Activated CD8-positive, alpha-beta memory T cell treated with anti-CD3 and anti-CD28 coated beads, Interleukin-2, amount 50 U/mL, for 1 hour (primary cell): ENCODE measurements at regions not wholly inside any gene's neighbourhood (a gene's known extent, or its start where the extent isn't known, plus 50 kb on each side); places are given as distances from the start of the nearest gene placed in this dataset.

Source experiments
- DNase-seq: peaks from one replicate; pipeline ENCODE4 v3.0.0-alpha.2; 2020; ENCODE audit errors: extremely low read depth

GRCh38 chr22:49547751-49548239 lies 279.9 kb downstream of the BRD1 start:
- no peak for DNase-seq

GRCh38 chr22:49546811-49547585 lies 280.7 kb downstream of the BRD1 start:
- DNase-seq = no peak

- no peak for DNase-seq
These were observed 282.1 kb downstream of the BRD1 start for GRCh38 chr22:49545606-49546005.

DNA sequence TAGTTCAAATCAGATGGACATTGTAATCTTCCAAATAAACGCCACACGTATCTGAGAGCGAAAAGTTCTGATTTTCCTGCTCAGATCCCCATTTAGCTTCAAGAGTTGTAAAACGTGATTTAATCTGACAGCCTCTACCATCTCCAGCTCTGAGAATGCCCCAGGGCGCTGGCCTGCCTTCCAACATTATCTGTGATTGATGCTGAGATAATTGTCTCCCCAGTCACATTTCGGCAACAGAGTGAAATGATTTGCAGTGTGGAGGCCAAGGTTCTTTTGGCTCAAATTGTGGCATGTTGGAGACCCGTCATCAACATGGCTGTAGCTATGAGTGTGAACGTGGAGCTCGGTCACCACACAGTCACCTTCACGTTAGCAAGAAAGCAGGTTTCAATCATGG lies 283.4 kb downstream of the BRD1 start:
- no peak for DNase-seq

DNA sequence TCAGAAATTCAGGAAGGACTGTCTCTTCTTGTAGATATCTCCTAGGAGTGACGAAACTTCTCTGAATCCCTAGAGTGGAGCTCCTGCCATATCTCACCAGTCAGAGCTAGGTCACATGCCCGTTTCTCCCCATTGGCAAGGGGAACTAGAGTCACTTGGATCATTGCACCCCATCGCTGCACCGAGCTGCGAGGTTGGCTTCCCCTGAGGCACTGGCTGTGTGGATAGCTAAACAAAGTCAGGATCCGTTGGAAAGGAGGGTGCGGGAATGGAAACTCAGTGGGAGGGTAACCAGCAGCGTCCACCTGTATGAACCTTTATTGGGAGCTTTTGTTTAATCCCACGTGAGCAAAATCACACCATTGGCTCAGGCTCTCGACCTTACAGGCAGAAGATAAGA lies 283.8 kb downstream of the BRD1 start:
- no peak for DNase-seq

- DNase-seq = no peak
These were observed 285.9 kb downstream of the BRD1 start for GRCh38 chr22:49541693-49542230.

- DNase-seq = no peak
These were observed 286.6 kb downstream of the BRD1 start for GRCh38 chr22:49540913-49541692.

DNA sequence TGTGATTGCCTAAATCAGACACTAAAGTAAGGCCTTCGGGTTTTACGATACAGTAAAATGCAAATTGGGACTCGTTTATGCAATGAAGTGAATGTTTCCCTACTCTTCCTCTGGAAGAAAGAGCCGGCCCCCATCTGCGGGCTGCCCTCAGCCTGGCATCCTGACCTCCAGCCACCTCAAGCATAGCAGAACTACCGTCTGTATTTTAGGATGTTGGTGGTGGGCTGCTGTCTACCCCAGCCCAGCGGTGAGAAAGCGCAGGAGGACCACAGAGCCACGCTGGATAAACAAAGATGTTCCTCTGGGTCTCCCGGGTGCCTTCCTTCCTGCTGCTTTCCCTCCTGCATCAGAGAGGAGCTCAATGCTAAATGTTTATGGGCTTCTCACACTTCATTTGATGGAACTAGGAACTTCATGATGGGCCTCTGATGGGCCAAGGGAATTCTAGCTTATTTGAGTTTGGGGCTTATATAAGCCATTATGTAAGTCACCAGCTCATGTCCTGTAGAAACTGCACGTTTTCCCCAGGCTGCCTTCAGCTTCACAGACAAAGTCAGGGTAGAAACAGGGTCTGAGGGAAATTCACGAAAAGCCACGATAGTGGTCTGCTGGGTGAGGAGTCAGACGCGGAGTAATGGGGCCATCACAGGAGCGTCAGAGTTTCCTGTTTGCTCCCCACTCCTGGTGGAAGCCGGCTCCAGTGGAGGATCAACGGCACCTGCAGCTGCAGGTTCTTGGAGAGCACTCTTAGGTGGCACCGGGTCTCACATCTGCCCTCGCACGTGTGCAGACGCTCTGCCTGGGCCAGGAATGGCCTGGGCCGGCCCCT lies 287.4 kb downstream of the BRD1 start:
- no peak for DNase-seq

DNA sequence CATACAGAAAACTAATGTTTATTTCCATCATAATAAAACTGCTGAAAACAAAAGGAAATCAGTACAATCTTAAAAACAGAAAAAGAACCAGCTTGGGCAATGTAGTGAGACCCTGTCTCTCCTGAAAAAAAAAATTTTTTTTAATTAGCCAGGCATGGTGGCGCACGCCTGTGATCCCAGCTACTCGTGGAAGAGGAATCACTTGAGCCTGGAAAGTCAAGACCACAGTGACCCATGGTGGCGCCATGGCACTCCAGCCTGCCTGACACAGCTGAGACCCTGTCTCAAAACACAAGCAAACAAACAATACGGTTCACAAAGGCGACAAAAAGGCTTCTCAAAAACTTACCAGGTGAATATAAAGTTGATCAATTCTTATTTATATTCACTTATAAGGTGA lies 289.7 kb downstream of the BRD1 start:
- no peak for DNase-seq

DNA sequence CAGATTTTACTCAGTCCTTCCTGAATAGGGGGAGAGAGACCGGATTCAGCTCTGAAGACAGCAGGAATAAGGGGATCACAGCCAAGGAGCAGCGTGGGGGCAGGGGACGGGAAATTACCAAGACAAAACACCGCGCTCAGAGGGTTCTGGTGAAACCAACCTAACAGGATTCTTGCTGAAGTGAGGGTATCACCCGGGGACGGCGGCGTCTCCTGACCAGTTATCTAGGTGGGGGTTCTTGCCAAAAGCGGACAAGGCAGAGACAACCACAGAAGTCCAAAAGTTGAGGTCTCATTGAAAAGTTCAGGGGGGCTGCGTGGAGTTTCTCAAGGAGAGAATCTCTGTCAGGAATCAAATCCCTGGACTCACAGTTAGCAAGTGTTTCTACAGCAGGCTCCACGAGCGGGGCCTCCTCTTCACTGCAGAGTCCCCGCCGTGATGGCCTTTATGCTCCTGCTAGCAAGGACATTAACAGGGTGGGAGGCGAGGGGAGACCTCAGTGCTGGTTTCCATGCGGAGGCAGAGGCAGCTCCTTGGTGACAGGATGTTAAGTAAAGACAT lies 291.0 kb downstream of the BRD1 start:
- DNase-seq = no peak

GRCh38 chr22:49535527-49536125 lies 292.0 kb downstream of the BRD1 start:
- no peak for DNase-seq

GRCh38 chr22:49535126-49535525 lies 292.5 kb downstream of the BRD1 start:
- DNase-seq = no peak

DNA sequence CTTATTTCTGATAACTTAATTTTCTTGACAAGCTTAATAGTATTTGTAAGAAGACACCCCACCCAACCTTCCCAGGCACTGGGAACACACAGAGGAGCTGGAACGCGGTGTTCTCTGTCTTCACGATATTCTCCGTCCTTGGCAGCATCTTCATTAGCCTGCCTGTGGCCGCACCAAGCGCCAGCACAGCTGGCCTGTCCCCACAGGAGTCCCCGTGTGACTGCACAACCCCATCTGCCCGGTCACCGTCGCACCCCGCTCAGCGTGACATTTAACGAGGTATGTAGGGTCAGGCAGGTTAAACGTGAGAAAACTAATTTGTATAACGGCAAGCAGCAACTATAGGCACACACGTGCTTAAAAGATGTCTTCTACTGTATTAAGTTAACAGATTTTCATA lies 293.3 kb downstream of the BRD1 start:
- DNase-seq = no peak

GRCh38 chr22:49533886-49534285 lies 293.8 kb downstream of the BRD1 start:
- DNase-seq = no peak

DNA sequence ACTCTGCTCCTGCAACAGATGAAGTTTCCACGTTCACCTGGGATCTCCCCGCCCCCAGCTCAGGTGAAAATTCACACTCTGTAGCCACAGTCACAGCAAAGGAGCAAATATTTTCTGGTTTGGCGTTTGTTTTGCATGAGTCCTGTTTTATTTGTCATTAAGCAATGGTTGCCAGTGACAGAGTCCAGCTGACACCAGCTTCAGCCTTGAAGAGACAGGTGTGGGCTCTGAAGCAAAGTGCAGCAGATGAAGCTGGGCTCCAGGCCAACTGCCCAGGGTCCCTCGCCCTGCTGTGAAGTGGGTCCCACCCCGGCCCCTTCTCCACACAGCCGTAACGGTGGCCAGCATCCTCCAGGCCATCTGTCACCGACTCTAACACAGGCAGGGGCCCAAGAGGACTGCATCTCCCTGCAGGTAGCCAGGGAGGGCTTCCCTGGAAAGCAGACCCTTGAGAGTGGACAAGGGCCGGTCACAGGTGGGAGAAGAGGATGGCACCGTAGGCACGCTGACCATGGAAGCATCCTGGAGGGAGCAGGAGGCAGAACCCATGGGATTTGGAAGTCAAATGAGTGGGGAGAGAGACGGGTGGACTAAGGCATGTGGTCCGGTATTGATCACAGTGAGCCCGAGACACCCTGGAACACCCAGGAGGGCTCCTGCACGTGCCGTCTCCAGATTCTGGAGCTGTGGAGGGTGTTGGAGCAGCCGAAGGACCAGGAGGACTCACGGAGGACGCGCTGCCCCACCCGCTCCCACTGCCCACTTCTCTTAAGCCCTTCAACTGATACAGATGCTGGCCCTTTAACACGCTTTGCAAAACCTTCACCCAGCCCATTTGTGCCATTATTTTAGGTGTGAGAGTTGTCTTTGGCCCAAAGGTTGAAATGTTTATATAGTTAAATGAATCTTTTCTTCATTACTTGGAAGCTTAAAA lies 294.5 kb downstream of the BRD1 start:
- no peak for DNase-seq

- no peak for DNase-seq
These were observed 296.3 kb downstream of the BRD1 start for GRCh38 chr22:49531368-49531791.

- no peak for DNase-seq
These were observed 296.9 kb downstream of the BRD1 start for GRCh38 chr22:49530671-49531367.

DNA sequence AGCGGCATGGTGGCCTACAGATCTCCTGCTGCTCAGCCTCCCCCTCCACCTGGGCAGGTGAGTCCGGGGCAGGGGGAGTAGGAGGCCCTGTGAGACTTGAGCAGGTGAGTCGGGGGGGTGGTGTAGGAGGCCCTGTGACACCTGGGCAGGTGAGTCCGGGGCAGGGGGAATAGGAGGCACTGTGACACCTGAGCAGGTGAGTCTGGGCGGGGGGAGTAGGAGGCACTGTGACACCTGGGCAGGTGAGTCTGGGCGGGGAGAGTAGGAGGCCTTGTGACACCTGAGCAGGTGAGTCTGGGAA lies 299.3 kb downstream of the BRD1 start:
- DNase-seq = no peak

DNA sequence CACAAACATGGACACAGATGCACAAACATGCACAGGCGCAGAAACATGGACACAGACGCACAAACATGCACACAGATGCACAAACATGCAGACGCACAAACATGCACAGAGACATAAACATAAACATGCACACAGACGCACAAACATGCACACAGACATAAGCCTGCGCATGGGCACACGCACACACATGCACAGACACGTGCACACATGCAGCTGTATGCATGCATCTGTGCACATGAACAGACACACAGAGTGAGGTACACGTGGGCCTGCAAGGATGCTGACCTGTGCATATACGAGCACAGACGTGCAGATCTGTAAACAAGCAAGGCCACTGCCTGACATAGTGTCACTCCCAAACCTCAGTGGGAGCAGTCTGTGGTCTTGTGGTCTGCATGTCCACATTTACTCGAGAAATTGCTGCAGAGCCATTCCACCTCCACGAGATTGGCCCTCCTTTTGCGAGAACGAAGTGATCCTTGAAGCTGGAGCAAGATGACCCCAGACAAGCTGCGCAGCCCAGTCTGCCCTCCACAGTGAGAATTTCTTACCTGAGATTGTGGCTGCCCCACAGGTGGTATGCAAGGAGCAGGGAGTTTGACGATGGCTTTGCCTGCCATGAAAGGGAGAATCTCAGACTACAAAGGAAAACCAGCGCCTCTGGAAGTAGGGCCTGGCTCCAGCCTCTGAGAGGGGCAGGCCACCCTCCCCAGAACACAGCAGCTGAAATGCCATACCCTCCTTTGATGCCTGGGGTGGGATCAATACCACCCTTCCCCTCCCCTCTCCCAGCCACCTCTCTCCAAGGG lies 299.9 kb downstream of the BRD1 start:
- DNase-seq = no peak
